ENCODE measurements at regions not wholly inside any gene's neighbourhood (a gene's known extent, or its start where the extent isn't known, plus 50 kb on each side); places are given as distances from the start of the nearest gene placed in this dataset.
A peak's percentile ranks its signal among the peaks of the same experiment; 100 is the strongest.

DNA sequence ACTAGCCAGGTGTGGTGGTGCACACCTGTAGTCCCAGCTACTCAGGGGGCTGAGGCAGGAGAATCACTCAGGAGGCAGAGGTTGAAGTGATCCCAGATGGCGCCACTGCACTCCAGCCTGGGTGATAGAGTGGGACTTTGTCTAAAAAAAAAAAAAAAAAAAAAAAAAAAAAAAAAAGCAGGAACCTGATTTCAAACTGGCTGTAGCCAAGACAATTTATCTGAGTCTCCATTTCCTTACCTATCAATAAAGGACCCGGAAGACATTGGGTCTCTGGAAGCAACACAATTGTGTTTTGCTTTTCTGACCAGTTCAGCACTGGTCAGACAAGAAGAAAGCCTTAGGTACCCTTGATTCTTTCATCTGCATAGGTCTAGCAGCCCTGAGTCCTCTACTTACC is 491.0 kb downstream of the TBC1D4 start:
- POLR2A ChIA-PET (ENCODE audit: partially characterized antibody), result no interaction called here
- WGBS, 2 experiments (ENCODE audit: extremely low coverage in 1 of 2, insufficient coverage in 1 of 2, insufficient read length in 1 of 2, insufficient replicate concordance in 2 of 2, low coverage in 1 of 2, low lambda C conversion rate in 2 of 2, missing lambda C conversion rate in 1 of 2), result 100% methylated on average over 1 of the region's 2 CpGs; no CpG with 5 or more reads in 1 of the 2 experiments
- no peak for TF ChIP-seq CBX5 (IDR thresholded peaks at IDR 0.05; ENCODE audit: low read depth, low read length)
- no peak for TF ChIP-seq RXRA (IDR thresholded peaks at IDR 0.05; ENCODE audit: insufficient read depth, low read depth, low read length)
- TF ChIP-seq, protein P1, sequence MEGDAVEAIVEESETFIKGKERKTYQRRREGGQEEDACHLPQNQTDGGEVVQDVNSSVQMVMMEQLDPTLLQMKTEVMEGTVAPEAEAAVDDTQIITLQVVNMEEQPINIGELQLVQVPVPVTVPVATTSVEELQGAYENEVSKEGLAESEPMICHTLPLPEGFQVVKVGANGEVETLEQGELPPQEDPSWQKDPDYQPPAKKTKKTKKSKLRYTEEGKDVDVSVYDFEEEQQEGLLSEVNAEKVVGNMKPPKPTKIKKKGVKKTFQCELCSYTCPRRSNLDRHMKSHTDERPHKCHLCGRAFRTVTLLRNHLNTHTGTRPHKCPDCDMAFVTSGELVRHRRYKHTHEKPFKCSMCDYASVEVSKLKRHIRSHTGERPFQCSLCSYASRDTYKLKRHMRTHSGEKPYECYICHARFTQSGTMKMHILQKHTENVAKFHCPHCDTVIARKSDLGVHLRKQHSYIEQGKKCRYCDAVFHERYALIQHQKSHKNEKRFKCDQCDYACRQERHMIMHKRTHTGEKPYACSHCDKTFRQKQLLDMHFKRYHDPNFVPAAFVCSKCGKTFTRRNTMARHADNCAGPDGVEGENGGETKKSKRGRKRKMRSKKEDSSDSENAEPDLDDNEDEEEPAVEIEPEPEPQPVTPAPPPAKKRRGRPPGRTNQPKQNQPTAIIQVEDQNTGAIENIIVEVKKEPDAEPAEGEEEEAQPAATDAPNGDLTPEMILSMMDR (IDR thresholded peaks at IDR 0.05; ENCODE audit: control extremely low read depth in 1 of 3, insufficient read depth in 1 of 3, low read depth in 1 of 3, low read length in 3 of 3), result peak in 1 of 3 experiments; percentile 12; a peak in 1 of 4 replicates
- no peak for TF ChIP-seq TEAD4 (IDR thresholded peaks at IDR 0.05; ENCODE audit: low read depth, low read length)
- TF ChIP-seq, protein P2, sequence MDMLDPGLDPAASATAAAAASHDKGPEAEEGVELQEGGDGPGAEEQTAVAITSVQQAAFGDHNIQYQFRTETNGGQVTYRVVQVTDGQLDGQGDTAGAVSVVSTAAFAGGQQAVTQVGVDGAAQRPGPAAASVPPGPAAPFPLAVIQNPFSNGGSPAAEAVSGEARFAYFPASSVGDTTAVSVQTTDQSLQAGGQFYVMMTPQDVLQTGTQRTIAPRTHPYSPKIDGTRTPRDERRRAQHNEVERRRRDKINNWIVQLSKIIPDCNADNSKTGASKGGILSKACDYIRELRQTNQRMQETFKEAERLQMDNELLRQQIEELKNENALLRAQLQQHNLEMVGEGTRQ (IDR thresholded peaks at IDR 0.05; ENCODE audit: low read length), result no peak
- TF ChIP-seq RAD21 (IDR thresholded peaks at IDR 0.05 in 1 of 2, conservative IDR thresholded peaks at IDR 0.05 in 1 of 2; ENCODE audit: low read depth in 2 of 2, low read length in 2 of 2), result peak; percentile 4 to 5; a peak in 1 of 4 replicates
- TF ChIP-seq, protein P3, sequence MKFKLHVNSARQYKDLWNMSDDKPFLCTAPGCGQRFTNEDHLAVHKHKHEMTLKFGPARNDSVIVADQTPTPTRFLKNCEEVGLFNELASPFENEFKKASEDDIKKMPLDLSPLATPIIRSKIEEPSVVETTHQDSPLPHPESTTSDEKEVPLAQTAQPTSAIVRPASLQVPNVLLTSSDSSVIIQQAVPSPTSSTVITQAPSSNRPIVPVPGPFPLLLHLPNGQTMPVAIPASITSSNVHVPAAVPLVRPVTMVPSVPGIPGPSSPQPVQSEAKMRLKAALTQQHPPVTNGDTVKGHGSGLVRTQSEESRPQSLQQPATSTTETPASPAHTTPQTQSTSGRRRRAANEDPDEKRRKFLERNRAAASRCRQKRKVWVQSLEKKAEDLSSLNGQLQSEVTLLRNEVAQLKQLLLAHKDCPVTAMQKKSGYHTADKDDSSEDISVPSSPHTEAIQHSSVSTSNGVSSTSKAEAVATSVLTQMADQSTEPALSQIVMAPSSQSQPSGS (IDR thresholded peaks at IDR 0.05; ENCODE audit: low read length), result no peak

More for the DNA sequence above, 491.0 kb downstream of the TBC1D4 start:
- no peaks in the 10 kb centered on the region for H4K20me1 ChIP-seq (replicated peaks in 1 of 2; ENCODE audit: control insufficient read depth in 1 of 2, insufficient read depth in 2 of 2, low read length in 2 of 2)
- no peaks in the 10 kb centered on the region for H3K79me1 ChIP-seq (ENCODE audit: low read depth, low read length)
- H2BK5ac ChIP-seq (ENCODE audit: low read depth, low read length), result no peak overlapping the region
- DNase-seq (ENCODE audit: low read depth in 1 of 2, low spot score in 2 of 2), result no peak
- no peak overlapping the region for H3K4ac ChIP-seq (replicated peaks; ENCODE audit: insufficient read length, low read depth, low read length)
- no peak overlapping the region for H2BK15ac ChIP-seq (ENCODE audit: low read length)
- H3K27me3 ChIP-seq (replicated peaks in 1 of 4; ENCODE audit: control insufficient read depth in 3 of 4, extremely low read depth in 1 of 4, insufficient read depth in 3 of 4, low read length in 3 of 4), result no peaks in the 10 kb centered on the region
- H3K23ac ChIP-seq (ENCODE audit: insufficient read length), result no peak overlapping the region
- no peak overlapping the region for H4K8ac ChIP-seq (ENCODE audit: extremely low read depth, insufficient read depth, low read length)
- no peaks in the 10 kb centered on the region for H3K4me1 ChIP-seq (replicated peaks in 1 of 4; ENCODE audit: control insufficient read depth in 3 of 4, insufficient read depth in 4 of 4, low read length in 3 of 4)
- H3K27ac ChIP-seq (ENCODE audit: low read depth, low read length), result no peak overlapping the region
- no peak overlapping the region for H3K56ac ChIP-seq (replicated peaks; ENCODE audit: insufficient read length, low read depth, low read length)
- H3K14ac ChIP-seq (ENCODE audit: insufficient read length), result no peak overlapping the region
- no peak overlapping the region for H2BK12ac ChIP-seq (ENCODE audit: low read depth, low read length)
- H3K9ac ChIP-seq (replicated peaks in 1 of 4; ENCODE audit: extremely low read depth in 1 of 4, low read depth in 3 of 4, low read length in 3 of 4), result no peak overlapping the region
- H3K36me3 ChIP-seq (ENCODE audit: control insufficient read depth in 2 of 4, insufficient read depth in 4 of 4, low read length in 3 of 4), result no peaks in the 10 kb centered on the region
- no peak overlapping the region for H3K4me2 ChIP-seq (ENCODE audit: insufficient read depth in 1 of 2, low read depth in 2 of 2, low read length in 2 of 2)
- no peak overlapping the region for H2BK20ac ChIP-seq (ENCODE audit: low read length)
- no peaks in the 10 kb centered on the region for H3K23me2 ChIP-seq (ENCODE audit: low read depth, low read length)
- H2AFZ ChIP-seq (ENCODE audit: low read length), result no peak overlapping the region
- no peak overlapping the region for H4K91ac ChIP-seq (replicated peaks; ENCODE audit: insufficient read length, low read length)
- CTCF ChIA-PET (ENCODE audit: partially characterized antibody), result interaction anchor here (0.6 to 1.2 kb wide), 5 partner anchors 10 to 60 kb away, joined by 3 to 5 read pairs (median 3); no protein-coding TSS in a partner anchor
- H2BK120ac ChIP-seq (replicated peaks; ENCODE audit: low read depth, low read length), result no peak overlapping the region
- FAIRE-seq, result no peak
- no peak overlapping the region for H2AK5ac ChIP-seq (ENCODE audit: low read depth, low read length)
- H3K4me3 ChIP-seq (ENCODE audit: extremely low read depth in 1 of 4, insufficient read depth in 2 of 4, low read depth in 3 of 4, low read length in 4 of 4), result no peak overlapping the region
- H3K18ac ChIP-seq (ENCODE audit: extremely low read depth, low read length), result no peak overlapping the region
- H3K79me2 ChIP-seq (ENCODE audit: control insufficient read depth in 1 of 2, insufficient read depth in 2 of 2, low read length in 2 of 2), result no peaks in the 10 kb centered on the region
- H4K5ac ChIP-seq (ENCODE audit: insufficient read length, low read depth, low read length), result no peak overlapping the region
- H3K9me3 ChIP-seq (ENCODE audit: insufficient read depth in 2 of 2, low read depth in 1 of 2, low read length in 1 of 2), result no peaks in the 10 kb centered on the region
